ENCODE measurements at regions not wholly inside any gene's neighbourhood (a gene's known extent, or its start where the extent isn't known, plus 50 kb on each side); places are given as distances from the start of the nearest gene placed in this dataset.

DNA sequence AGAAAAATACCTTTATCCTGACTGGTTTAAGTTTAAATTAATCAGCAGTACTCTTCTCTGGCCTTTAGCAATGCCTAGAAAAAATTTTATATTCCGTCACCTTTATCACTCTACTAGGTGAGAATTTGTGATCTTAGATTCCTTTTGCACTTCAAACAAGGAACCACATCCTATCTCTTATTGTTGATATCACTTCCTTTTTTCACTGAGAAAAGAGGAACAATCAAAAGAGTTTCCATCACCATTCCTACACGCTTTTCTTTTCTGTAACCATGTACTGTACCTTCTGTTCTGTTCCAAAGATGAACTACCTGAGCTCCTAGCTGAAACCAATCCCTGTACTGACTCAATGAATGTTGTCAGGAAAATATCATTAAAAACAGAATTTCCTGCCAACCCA, 1379.0 kb upstream of the MIR17HG start:
- TF ChIP-seq, protein P1, sequence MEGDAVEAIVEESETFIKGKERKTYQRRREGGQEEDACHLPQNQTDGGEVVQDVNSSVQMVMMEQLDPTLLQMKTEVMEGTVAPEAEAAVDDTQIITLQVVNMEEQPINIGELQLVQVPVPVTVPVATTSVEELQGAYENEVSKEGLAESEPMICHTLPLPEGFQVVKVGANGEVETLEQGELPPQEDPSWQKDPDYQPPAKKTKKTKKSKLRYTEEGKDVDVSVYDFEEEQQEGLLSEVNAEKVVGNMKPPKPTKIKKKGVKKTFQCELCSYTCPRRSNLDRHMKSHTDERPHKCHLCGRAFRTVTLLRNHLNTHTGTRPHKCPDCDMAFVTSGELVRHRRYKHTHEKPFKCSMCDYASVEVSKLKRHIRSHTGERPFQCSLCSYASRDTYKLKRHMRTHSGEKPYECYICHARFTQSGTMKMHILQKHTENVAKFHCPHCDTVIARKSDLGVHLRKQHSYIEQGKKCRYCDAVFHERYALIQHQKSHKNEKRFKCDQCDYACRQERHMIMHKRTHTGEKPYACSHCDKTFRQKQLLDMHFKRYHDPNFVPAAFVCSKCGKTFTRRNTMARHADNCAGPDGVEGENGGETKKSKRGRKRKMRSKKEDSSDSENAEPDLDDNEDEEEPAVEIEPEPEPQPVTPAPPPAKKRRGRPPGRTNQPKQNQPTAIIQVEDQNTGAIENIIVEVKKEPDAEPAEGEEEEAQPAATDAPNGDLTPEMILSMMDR (IDR thresholded peaks at IDR 0.05; ENCODE audit: low read depth, low read length) = no peak
- TF ChIP-seq EZH2phosphoT487 (IDR thresholded peaks at IDR 0.05; ENCODE audit: low read depth) = no peak

Data from OCI-LY3 (cell line).